GM21786 (cell line): ENCODE measurements at regions not wholly inside any gene's neighbourhood (a gene's known extent, or its start where the extent isn't known, plus 50 kb on each side); places are given as distances from the start of the nearest gene placed in this dataset.

Experiments used
- ATAC-seq: cut with Tn5 transposase; IDR thresholded peaks from one replicate; pipeline ENCODE4 v1.9.1; 2021; ENCODE audit not compliant: unreplicated experiment

- no peak for ATAC-seq
These were observed 250.6 kb upstream of the NDST3 start for GRCh38 chr4:117783716-117784115.

DNA sequence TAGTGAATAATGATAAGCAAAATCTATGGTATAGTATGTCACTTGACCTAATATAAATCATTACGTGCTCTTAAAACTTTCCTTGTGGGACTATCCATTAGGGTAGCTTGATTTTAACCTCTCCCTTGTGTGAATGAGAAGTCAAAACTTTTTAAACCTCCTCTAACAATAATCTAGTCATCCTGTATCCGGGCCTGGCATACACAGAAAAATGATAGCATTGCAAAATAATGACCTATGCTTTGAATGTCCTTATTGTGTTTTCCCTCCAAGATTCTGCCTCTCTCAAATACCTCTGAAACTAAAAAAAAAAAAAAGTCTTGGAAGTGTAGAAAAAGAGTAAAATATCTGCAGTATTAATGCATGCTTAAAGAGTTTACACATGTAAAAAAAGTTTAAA, 250.0 kb upstream of the NDST3 start:
- no peak for ATAC-seq

DNA sequence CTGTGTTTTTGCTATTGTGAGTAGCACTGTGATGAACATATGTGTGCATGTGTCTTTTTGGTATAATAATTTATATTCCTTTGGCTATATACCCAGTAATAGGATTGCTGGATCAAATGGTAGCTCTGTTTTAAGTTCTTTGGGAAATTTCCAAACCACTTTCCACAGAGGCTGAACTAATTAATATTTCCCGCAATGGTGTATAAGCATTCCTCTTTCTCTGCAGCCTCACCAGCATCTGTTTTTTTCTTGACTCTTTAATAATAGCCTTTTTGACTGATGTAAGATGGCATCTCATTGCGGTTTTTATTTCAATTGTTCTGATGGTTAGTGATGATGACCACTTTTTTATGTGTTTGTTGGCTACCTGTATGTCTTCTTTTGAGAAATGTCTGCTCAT, 247.7 kb upstream of the NDST3 start:
- ATAC-seq = no peak

DNA sequence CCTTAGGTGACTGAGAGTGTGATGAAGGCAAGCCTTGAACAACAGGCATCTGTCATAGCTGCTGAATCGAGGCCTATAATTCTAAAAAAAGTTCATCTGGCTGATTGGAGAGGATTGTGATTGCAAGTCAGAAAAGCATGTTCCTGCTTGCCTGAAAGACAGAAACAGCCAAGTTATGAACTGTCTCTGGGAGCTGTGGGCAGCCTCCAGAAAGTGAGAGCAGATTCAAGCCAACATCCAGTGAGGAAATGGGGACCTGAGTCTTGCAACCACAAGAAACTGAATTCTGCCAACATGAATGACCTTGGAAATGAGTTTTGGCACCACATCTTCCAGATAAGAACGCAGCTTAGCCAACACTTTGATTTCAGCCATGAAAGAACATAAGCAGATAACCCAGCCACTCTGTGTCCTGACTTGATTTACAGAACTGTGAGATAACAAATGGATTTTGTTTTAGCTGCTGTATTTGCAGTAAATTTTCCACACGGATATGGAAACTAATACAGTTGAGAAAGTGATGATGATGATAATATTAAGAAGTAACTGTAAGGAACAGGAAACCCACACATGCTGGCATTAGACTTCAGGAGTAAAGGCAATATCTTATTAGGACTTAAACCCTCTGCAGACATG, 240.3 kb upstream of the NDST3 start:
- no peak for ATAC-seq

GRCh38 chr4:117796677-117797076, 237.6 kb upstream of the NDST3 start:
- no peak for ATAC-seq

DNA sequence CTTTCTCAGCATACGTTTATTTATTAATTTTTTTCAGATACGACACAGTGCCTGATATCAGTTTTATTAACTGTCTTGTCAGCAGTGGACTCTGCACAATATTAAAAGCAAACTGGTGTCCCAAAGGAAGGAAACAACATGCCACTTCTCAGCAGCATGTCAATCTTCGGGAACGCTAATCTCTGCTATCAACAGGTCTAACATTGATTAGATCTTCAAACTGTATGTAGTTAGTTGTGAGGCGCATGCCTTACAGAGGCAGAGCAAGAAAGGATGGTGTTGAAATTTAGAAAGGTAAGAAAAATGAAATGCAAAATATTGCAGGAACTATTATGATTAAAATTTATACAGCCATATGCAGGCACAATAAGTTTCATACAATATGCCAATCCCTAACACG, 233.7 kb upstream of the NDST3 start:
- ATAC-seq = no peak

DNA sequence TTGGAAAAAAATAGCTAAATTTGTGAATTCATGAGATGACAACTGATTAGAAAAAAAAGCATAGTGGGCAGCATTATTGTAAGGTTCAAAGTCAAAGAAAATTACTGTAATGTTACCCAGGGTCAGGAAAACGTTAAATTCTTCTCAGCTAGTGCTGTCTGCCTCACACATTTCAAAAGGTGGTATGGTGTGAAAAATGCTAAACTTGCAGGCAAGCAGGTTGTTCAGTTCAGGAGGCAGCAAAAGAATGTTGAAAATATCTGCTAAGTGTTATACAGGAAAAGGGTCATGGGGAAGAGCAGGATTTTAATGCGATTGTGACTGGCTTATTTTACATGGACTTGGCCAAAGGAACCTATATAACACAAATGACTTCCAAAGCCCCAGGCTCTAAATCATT, 232.5 kb upstream of the NDST3 start:
- ATAC-seq = no peak

DNA sequence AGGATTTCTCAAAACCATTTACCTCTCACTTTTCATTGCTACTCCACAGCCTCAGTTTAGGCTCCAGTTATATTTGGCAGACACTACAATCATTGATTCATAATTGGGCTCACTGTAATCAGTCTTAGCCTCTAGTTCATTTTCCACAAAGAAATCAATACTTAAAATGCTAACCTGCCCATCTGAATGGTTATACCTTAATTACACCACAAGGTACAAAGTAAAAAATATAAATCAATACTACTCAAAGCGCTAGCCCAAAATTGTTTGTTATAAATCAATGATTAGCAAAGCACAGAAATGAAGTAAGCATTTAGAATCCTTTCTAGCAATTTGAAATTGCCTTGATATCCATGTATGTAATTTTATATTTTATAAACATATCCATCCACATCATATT, 222.6 kb upstream of the NDST3 start:
- no peak for ATAC-seq

DNA sequence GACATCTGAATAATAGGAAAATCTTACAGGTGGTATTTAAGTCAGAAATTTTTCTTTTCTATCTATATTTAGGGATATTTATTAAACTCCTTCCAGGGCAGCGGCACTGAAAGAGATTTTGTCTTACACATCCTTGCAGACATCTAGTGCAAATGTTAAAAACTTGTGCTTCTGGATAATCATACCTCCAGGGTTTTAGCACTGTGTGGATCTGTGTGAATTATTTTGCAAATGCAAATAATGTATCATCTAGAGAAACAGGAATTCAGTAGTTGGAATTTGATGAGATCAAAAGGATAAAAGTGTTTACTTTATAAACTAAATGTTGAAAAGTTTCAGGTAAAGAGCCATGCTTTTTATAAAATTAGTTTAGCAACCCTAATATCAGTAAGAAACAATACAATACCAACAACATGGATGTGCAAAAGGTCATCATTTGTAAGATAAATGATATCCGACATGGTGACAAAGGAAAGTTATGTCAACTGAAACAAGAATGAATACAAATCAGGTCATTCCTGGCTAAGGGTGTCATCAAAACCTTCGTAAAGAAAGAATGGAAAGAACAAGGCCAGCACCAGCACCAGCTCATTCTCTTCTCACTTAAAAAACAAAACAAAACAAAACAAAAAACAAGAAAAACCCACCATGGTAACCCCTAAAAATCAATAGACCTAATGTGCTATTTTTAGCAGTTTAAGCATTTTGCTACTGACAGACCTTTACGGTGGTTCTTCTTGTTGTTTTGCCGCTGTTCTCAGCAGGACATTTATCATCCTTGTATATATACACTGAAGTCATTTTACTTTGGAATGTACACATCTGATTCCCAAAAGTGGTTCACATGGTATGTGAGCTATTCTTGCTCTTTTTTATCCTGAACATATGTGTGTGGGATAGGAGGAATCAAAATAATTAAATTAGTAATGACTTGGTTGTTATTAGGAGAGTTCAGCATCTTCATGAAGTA, 219.7 kb upstream of the NDST3 start:
- no peak for ATAC-seq

DNA sequence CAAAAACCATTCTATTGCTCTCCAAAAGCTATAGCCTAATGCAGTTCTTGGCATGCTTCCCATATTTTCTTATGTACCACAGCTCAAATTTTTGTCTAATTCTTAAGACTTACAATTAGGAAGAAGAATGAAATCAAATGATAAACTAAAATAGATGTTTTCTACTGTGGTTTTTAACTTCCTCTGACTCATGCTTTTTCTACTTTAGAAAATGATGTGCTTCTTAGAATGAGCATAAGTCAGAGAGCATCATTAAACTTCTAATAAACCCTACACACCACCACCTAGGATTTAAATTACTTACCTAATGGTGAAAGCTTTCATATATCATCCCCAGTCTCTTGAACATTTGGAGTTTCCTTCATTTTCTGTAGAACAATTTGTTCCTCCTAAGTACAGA, 217.0 kb upstream of the NDST3 start:
- ATAC-seq = no peak

DNA sequence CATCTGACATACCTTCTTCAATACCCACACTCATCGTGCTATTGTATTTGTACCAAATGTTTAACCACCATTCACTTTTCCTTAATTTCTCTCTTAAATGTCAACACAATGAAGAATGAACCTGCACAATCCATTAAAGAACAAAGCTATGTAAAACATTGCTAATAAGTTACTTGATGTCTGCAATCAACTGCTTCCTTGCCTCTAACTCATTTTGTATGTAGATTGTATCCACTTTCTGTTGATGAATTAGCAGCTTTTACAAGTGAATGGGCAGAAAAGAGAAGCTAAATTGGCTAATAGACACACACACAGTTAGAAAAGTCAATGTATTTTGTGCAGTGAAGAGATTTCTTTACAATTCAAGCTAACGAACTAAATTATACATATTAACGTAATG, 212.5 kb upstream of the NDST3 start:
- ATAC-seq = no peak

DNA sequence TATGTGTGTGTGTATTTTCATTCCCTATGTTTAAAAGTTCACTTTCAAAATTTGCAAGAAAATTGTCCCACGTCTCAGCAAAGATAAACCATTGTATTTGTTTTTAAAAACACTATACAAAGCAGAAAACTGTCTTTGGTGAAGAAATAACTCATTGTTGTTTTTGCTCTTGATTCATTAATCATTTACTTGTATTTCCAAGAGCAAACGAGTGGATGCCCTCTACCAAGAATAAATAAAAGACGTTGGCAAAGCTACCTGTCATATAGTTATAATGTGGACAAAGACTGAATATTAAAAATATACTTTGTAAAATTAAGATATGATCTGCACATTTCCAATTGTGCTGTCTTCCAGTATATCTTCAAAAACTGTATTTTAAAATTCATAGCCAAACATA, 210.9 kb upstream of the NDST3 start:
- no peak for ATAC-seq

- no peak for ATAC-seq
These were observed 208.7 kb upstream of the NDST3 start for GRCh38 chr4:117825600-117825999.

- no peak for ATAC-seq
These were observed 203.1 kb upstream of the NDST3 start for GRCh38 chr4:117831060-117831683.

DNA sequence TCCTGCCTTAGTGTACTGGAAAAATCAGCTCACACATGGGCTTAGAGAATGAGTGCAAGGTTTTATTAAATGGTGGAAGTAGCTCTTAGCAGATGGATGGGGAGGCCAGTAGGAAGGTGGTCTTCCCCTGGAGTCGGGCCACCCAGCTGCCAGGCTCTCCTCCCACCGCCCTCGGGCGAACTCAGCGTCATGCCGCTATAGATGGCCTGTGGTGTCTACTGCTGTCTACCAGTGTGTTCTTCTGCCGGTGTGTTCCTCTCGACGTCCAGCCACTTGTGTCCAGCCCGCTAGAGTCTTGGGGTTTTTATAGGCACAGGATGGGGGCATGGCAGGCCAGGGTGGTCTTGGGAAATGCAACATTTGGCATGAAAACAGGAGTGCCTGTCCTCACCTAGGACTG, 198.7 kb upstream of the NDST3 start:
- no peak for ATAC-seq

- no peak for ATAC-seq
These were observed 189.7 kb upstream of the NDST3 start for GRCh38 chr4:117844594-117844993.

DNA sequence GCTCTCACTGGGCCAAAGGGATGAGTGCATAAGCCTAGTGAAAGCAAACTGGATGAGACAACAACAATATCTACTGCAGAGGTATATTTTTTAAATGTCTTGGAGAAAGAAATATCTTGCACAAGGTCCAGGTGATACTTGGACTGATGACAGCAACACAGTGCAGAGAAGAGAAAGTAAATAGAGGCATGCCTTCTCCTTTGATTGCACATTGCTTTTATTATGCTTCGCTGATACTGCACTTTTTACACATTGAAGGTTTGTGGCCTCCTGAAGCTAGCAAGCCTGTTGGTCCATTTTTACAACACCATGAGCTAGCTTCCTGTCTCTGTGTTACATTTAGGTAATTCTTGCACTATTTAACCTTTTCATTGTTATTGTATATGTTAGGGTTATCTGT, 189.0 kb upstream of the NDST3 start:
- ATAC-seq = no peak

DNA sequence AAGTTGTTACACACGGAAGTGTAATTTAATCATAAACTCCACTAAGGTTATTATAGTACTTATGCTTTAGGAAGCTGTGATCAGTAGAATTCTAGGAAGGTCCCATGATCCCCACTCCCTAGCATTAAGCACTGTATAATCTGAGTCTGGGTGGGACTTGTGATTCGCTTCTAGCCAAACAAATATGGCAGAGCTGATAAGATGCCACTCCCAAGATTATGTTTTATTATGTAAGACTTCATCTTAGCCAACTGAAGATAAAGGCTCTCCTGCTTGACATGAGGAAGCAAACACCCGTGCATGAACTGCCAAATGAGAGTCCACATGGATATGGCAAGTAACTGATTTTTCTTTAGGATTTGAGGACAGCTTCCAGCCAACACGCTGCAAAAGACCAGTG, 186.4 kb upstream of the NDST3 start:
- no peak for ATAC-seq

- ATAC-seq = no peak
These were observed 166.1 kb upstream of the NDST3 start for GRCh38 chr4:117868201-117868600.

DNA sequence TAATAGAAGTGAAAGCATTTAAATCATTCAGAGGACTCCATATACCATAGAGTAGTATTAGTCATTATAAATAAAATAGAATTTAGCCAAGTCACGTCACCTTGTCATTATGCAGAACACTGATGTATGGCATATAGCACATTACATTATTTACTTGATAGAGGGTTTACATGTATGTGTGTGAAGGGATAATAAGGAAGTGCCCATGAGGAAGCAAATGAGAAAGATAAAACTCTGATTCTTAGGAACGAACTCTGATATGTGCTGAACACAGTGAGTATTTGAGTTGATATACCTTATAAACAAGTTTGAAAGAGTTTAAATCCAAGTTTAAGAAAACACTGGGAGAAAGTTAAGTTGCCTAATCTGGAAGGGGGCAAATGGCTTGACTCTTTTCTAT, 160.5 kb upstream of the NDST3 start:
- ATAC-seq = no peak

DNA sequence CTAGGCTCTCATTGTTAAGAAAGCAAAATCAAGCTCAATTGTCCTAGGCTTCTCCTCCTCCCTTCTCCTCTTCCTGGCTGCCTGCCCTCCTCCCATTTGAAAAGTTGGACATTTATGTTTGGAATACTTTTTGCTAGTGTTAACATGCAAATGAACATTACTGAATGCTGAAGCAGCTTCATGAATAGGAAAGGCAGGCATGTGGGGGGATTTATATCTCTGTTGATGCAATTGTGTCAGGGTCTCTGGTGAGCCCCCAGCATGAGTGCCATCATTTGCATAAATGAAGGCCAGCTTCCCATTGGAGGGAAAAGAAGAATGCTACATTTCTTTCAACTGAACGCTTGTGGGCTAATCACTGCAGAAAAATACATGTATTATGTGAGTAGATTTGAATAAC, 160.1 kb upstream of the NDST3 start:
- no peak for ATAC-seq

DNA sequence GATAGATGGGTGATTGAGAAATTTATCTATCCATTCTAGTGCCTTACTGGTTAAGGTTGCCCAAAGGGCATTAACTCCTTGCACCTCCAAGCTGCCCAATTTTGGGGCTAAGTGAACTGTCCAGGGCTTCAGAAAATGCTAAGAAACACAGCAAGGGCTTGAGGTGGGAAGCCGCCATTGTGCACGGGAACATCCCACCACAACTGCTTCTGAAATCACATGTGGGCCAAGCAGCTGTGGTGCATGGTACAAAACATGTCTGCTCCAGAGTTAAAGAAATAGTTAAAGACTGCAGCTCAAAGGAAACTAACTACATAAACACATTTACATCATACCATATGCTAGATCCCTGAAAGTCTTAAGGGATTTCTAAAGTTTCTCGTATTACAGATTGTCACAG, 144.3 kb upstream of the NDST3 start:
- ATAC-seq = no peak
